ENCODE measurements at regions not wholly inside any gene's neighbourhood (a gene's known extent, or its start where the extent isn't known, plus 50 kb on each side); places are given as distances from the start of the nearest gene placed in this dataset.

GRCh38 chr3:5321666-5322340 is 134.3 kb downstream of the EDEM1 start:
- TF ChIP-seq, protein P1, sequence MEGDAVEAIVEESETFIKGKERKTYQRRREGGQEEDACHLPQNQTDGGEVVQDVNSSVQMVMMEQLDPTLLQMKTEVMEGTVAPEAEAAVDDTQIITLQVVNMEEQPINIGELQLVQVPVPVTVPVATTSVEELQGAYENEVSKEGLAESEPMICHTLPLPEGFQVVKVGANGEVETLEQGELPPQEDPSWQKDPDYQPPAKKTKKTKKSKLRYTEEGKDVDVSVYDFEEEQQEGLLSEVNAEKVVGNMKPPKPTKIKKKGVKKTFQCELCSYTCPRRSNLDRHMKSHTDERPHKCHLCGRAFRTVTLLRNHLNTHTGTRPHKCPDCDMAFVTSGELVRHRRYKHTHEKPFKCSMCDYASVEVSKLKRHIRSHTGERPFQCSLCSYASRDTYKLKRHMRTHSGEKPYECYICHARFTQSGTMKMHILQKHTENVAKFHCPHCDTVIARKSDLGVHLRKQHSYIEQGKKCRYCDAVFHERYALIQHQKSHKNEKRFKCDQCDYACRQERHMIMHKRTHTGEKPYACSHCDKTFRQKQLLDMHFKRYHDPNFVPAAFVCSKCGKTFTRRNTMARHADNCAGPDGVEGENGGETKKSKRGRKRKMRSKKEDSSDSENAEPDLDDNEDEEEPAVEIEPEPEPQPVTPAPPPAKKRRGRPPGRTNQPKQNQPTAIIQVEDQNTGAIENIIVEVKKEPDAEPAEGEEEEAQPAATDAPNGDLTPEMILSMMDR (IDR thresholded peaks at IDR 0.05), result no peak
- TF ChIP-seq POLR2A (IDR thresholded peaks at IDR 0.05) (no peak), POLR2AphosphoS5 (IDR thresholded peaks at IDR 0.05) (no peak)
